Nephron (organoid): ENCODE measurements at regions not wholly inside any gene's neighbourhood (a gene's known extent, or its start where the extent isn't known, plus 50 kb on each side); places are given as distances from the start of the nearest gene placed in this dataset.

Source experiments
- H3K27ac Mint-ChIP-seq, 3 experiments: 2 replicates each; pipeline ENCODE4 v1.8.0; 2020; ENCODE audit warnings: mixed read lengths in 3 of 3, mild to moderate bottlenecking in 2 of 3, moderate library complexity in 1 of 3
- H3K27me3 Mint-ChIP-seq: 2 replicates; pipeline ENCODE4 v1.8.0; 2021; ENCODE audit warnings: low read depth, mild to moderate bottlenecking, moderate library complexity, mixed read lengths
- H3K36me3 Mint-ChIP-seq: 2 replicates; pipeline ENCODE4 v1.8.0; 2020; ENCODE audit warnings: low read depth, mixed read lengths
- H3K4me1 Mint-ChIP-seq: 2 replicates; pipeline ENCODE4 v1.8.0; 2020; ENCODE audit warnings: mixed read lengths
- H3K4me3 Mint-ChIP-seq, 3 experiments: 2 replicates each; pipeline ENCODE4 v1.8.0; 2020; ENCODE audit warnings: mild to moderate bottlenecking in 3 of 3, mixed read lengths in 3 of 3, moderate library complexity in 2 of 3
- H3K9me3 Mint-ChIP-seq: 2 replicates; pipeline ENCODE4 v1.8.0; 2020; ENCODE audit warnings: mixed read lengths
- TF ChIP-seq, protein P1 (sequence below), 3 experiments: fragments of 200-600 bp; sonication (generic); IDR thresholded peaks; one replicate each; pipeline ENCODE4 v1.5.0; 2021; ENCODE audit warnings: antibody characterized with exemption in 3 of 3; ENCODE audit not compliant: unreplicated experiment in 3 of 3

- no peak overlapping the region for H3K27ac Mint-ChIP-seq
- peaks cover 20% of the 10 kb centered on the region for H3K4me1 Mint-ChIP-seq
- TF ChIP-seq, protein P1, sequence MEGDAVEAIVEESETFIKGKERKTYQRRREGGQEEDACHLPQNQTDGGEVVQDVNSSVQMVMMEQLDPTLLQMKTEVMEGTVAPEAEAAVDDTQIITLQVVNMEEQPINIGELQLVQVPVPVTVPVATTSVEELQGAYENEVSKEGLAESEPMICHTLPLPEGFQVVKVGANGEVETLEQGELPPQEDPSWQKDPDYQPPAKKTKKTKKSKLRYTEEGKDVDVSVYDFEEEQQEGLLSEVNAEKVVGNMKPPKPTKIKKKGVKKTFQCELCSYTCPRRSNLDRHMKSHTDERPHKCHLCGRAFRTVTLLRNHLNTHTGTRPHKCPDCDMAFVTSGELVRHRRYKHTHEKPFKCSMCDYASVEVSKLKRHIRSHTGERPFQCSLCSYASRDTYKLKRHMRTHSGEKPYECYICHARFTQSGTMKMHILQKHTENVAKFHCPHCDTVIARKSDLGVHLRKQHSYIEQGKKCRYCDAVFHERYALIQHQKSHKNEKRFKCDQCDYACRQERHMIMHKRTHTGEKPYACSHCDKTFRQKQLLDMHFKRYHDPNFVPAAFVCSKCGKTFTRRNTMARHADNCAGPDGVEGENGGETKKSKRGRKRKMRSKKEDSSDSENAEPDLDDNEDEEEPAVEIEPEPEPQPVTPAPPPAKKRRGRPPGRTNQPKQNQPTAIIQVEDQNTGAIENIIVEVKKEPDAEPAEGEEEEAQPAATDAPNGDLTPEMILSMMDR (IDR thresholded peaks at IDR 0.05; ENCODE audit: unreplicated experiment in 3 of 3): peak; percentile 66 to 68 (median 67)
- no peak overlapping the region for H3K4me3 Mint-ChIP-seq
- H3K36me3 Mint-ChIP-seq: no peaks in the 10 kb centered on the region
- H3K27me3 Mint-ChIP-seq: peaks cover 84% of the 10 kb centered on the region
- no peaks in the 10 kb centered on the region for H3K9me3 Mint-ChIP-seq
These were observed 296.3 kb downstream of the UACA start for GRCh38 chr15:70466895-70467529.

DNA sequence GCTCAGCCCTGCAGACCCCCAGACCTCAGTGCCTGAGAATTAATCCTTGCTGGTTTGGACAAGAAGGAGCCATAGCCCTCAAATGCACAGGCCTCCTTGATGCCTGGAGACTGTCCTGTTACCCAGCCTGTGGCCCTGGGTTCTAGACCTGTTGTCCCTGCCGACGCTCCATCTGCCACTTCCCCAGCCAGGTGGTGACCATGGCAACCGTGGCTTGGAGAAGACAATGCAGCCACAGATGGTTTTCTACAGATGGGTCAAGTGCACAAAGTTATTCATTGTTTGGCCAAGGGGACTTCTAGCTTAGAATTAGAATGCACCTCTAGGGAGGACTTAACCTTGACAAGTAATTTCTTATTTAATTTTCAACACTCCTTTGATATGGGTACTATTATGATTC, 297.1 kb downstream of the UACA start:
- TF ChIP-seq, protein P1 (IDR thresholded peaks at IDR 0.05; ENCODE audit: unreplicated experiment in 3 of 3): no peak
- no peak overlapping the region for H3K27ac Mint-ChIP-seq
- no peaks in the 10 kb centered on the region for H3K36me3 Mint-ChIP-seq
- H3K4me3 Mint-ChIP-seq: no peak overlapping the region
- H3K9me3 Mint-ChIP-seq: no peaks in the 10 kb centered on the region
- peaks cover 20% of the 10 kb centered on the region for H3K4me1 Mint-ChIP-seq
- H3K27me3 Mint-ChIP-seq: peaks cover 80% of the 10 kb centered on the region

DNA sequence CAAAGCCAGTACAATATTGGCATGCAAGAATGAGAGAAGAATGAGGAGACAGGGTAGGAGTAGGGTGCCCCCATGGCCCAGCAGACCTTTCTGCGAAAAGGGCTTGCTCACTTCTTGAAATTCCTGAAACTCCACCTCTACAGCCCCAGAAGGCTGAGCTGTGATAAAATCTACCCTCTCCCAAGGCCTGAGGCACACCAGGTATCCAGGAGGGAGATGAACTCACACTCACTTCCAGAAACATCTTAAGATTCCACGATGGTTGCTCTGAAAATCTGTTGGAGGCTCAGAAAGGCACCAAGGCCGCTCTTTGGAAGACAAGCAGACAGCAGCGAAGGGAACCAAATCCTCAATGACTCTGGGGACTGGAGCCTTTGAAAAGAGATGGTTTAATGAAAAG, 297.5 kb downstream of the UACA start:
- Mint-ChIP-seq H3K4me3 (no peak overlapping the region), H3K27ac (no peak overlapping the region), H3K27me3 (peaks cover 82% of the 10 kb centered on the region), H3K9me3 (no peaks in the 10 kb centered on the region), H3K36me3 (no peaks in the 10 kb centered on the region), H3K4me1 (peaks cover 20% of the 10 kb centered on the region)
- TF ChIP-seq, protein P1 (IDR thresholded peaks at IDR 0.05; ENCODE audit: unreplicated experiment in 3 of 3): no peak

GRCh38 chr15:70463453-70463834, 299.9 kb downstream of the UACA start:
- Mint-ChIP-seq H3K4me3 (no peak overlapping the region), H3K27ac (no peak overlapping the region), H3K36me3 (no peaks in the 10 kb centered on the region), H3K27me3 (peaks cover 73% of the 10 kb centered on the region), H3K9me3 (no peaks in the 10 kb centered on the region), H3K4me1 (peaks cover 11% of the 10 kb centered on the region)
- TF ChIP-seq, protein P1 (IDR thresholded peaks at IDR 0.05; ENCODE audit: unreplicated experiment in 3 of 3): no peak

DNA sequence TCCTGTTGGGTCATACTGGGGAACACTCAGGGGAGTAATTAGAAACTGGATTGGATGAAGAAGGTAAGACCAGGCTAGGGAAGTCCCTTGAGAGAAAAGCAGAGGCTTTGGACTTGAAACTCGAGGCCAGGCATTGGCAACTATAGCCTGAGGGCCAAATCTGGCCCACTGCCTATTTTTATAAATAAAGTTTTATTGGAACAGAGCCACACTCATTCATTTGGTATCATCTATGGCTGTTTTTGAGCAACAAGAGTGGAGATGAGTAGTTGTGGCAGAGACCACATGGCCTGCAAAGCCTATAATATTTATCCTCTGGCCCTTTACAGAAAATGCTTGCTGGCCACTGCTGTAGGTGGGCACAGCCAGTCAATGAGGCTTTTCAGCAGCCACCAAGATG, 301.4 kb downstream of the UACA start:
- H3K36me3 Mint-ChIP-seq: no peaks in the 10 kb centered on the region
- H3K4me1 Mint-ChIP-seq: peaks cover 9% of the 10 kb centered on the region
- peaks cover 60% of the 10 kb centered on the region for H3K27me3 Mint-ChIP-seq
- H3K9me3 Mint-ChIP-seq: no peaks in the 10 kb centered on the region
- no peak overlapping the region for H3K4me3 Mint-ChIP-seq
- TF ChIP-seq, protein P1 (IDR thresholded peaks at IDR 0.05; ENCODE audit: unreplicated experiment in 3 of 3): no peak
- no peak overlapping the region for H3K27ac Mint-ChIP-seq

- TF ChIP-seq, protein P1 (IDR thresholded peaks at IDR 0.05; ENCODE audit: unreplicated experiment in 3 of 3): no peak
- Mint-ChIP-seq H3K36me3 (no peaks in the 10 kb centered on the region), H3K4me3 (no peak overlapping the region), H3K27me3 (peaks cover 55% of the 10 kb centered on the region), H3K4me1 (peaks cover 5% of the 10 kb centered on the region), H3K9me3 (no peaks in the 10 kb centered on the region), H3K27ac (no peak overlapping the region)
These were observed 302.3 kb downstream of the UACA start for GRCh38 chr15:70461017-70461416.
